NCI-H2029 (cell line): ENCODE measurements at regions not wholly inside any gene's neighbourhood (a gene's known extent, or its start where the extent isn't known, plus 50 kb on each side); places are given as distances from the start of the nearest gene placed in this dataset.
"Not testable (repeated sequence)": the region's sequence is repeated elsewhere in the genome, so short reads cannot be mapped to it uniquely, and the experiment has no call there.

ENCODE experiments used
- DNase-seq: peaks from one replicate; lab custom pipeline; 2025; lab: John Stamatoyannopoulos, UW

- DNase-seq: no peak
Measured at GRCh38 chr10:4294996-4295792, 510.2 kb upstream of the KLF6 start.

- DNase-seq: no peak
Measured at GRCh38 chr10:4294271-4294670, 509.3 kb upstream of the KLF6 start.

GRCh38 chr10:4291990-4292389 lies 507.0 kb upstream of the KLF6 start:
- DNase-seq: no peak

GRCh38 chr10:4285121-4285520 lies 500.1 kb upstream of the KLF6 start:
- no peak for DNase-seq

GRCh38 chr10:4283846-4284610 lies 499.0 kb upstream of the KLF6 start:
- no peak for DNase-seq

GRCh38 chr10:4282496-4282895 lies 497.5 kb upstream of the KLF6 start:
- no peak for DNase-seq

- no peak for DNase-seq
Measured at GRCh38 chr10:4281190-4281825, 496.3 kb upstream of the KLF6 start.

GRCh38 chr10:4280461-4281189 lies 495.6 kb upstream of the KLF6 start:
- no peak for DNase-seq

- no peak for DNase-seq
Measured at GRCh38 chr10:4279655-4280054, 494.6 kb upstream of the KLF6 start.

GRCh38 chr10:4278186-4278585 lies 493.2 kb upstream of the KLF6 start:
- DNase-seq: no peak

- no peak for DNase-seq
Measured at GRCh38 chr10:4276151-4276550, 491.1 kb upstream of the KLF6 start.

- not testable (repeated sequence) for DNase-seq
Measured at GRCh38 chr10:4274671-4275070, 489.7 kb upstream of the KLF6 start.

GRCh38 chr10:4271193-4271592 lies 486.2 kb upstream of the KLF6 start:
- no peak for DNase-seq

GRCh38 chr10:4270116-4270515 lies 485.1 kb upstream of the KLF6 start:
- DNase-seq: no peak

GRCh38 chr10:4268490-4268889 lies 483.5 kb upstream of the KLF6 start:
- not testable (repeated sequence) for DNase-seq

- no peak for DNase-seq
Measured at GRCh38 chr10:4267086-4267773, 482.2 kb upstream of the KLF6 start.

- no peak for DNase-seq
Measured at GRCh38 chr10:4266416-4267085, 481.5 kb upstream of the KLF6 start.

- no peak for DNase-seq
Measured at GRCh38 chr10:4265964-4266363, 481.0 kb upstream of the KLF6 start.

- no peak for DNase-seq
Measured at GRCh38 chr10:4264209-4264865, 479.3 kb upstream of the KLF6 start.

- no peak for DNase-seq
Measured at GRCh38 chr10:4263601-4263921, 478.6 kb upstream of the KLF6 start.
